Activated CD4-positive, CD25-positive, alpha-beta regulatory T cell treated with anti-CD3 and anti-CD28 coated beads, Interleukin-2, amount 50 U/mL, for 24 hours (primary cell): ENCODE measurements at regions not wholly inside any gene's neighbourhood (a gene's known extent, or its start where the extent isn't known, plus 50 kb on each side); places are given as distances from the start of the nearest gene placed in this dataset.
"Not testable (repeated sequence)": the region's sequence is repeated elsewhere in the genome, so short reads cannot be mapped to it uniquely, and the experiment has no call there.

Source experiments
- ATAC-seq, 2 donors: fragments of 150-1000 bp; cut with Tn5 transposase; one replicate each; pipeline ENCODE4 v1.10.0; 2021; ENCODE audit warnings: mild to moderate bottlenecking in 1 of 2, moderate library complexity in 1 of 2

DNA sequence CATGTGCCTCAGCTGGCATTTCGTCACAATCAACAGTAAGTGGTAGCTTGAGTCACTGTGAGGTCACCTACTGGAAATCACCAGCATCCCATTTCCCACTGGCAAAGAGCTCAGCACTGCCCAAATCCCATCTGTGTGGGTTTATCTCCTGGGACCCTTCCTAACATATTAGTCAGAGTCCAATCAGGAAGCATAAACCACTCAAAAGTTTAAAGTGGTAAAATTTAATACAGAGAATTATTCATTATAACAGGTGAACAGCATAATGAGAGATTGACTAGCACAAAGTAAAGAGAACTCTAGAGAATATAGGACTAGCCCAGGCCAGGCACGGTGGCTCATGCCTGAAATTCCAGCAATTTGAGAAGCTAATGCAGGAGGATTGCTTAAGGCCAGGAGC is 107.1 kb upstream of the TP53BP2 start:
- ATAC-seq: not testable (repeated sequence)

DNA sequence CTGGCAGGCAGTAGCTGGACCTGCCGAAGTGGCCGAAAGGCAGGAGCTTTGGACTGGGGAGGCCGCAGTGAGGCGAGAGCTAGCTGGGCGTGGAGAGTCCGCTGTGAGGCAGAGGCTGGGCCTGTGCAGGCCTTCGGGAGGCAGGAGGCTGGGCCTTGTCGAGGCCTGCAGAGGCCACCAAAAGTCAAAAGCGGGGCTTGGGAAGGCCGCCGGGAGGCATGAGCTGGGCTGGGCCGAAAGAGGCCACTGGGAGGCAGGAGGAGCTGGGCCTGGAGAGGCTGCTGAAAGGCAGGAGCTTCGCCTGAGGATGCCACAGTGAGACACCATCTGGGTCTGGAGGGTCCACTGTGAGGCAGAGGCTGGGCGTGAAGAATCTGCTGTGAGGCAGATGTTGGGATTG is 105.8 kb upstream of the TP53BP2 start:
- ATAC-seq: not testable (repeated sequence)

DNA sequence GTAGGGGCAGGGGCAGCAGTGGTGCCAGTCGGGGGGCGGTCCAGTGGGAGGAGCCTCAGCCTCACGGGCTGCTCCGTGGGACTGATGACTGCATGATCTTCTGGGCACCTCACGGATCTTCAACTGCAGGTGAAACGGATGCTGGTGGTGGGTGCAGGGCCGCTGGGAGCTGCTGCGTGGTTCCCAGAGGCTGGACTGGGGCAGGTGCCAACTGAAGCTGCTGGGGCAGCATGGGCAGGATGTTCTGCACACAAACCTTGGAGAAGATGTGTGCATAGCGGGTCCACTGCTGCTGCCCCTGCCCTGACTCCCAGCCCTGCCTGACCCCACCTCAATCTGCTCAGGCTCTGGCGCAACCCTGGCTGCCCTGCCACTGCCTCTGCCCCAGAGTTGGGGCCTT is 104.2 kb upstream of the TP53BP2 start:
- ATAC-seq: not testable (repeated sequence)

DNA sequence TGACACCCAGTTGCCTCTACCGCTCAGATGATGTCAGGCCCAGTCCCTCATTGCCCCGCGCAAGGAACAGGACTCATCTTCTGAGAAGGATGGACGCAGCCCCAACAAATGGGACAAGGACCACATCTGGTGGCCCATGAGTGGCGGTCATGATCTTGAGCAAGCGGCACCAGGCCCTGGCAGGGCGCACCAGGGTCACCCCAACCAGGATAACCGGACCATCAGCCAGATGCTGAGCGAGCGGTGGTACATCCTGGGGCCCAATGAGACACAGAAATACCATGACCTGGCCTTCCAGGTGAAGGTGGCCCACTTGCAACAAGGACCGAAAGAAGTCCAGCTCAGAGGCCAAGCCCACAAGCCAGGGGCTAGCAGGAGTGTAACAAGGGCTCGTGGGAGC is 102.3 kb upstream of the TP53BP2 start:
- not testable (repeated sequence) for ATAC-seq

DNA sequence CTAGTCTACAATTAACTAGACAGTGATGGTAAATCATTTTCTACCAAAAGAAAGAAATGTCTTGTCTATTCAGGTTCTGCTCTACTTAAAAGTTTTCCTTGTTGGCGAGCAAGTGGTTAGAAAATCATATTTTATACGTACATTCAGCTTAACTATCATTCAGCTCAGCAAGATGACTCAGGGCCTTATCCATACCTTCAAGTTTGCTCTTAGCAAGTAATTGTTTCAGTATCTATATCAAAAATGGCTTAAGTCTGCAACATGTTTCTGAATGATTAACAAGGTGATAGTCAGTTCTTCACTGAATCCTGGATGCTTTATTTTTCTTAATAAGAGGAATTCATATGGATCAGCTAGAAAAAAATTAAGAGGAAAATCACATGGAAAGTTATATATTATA is 90.8 kb upstream of the TP53BP2 start:
- not testable (repeated sequence) for ATAC-seq

DNA sequence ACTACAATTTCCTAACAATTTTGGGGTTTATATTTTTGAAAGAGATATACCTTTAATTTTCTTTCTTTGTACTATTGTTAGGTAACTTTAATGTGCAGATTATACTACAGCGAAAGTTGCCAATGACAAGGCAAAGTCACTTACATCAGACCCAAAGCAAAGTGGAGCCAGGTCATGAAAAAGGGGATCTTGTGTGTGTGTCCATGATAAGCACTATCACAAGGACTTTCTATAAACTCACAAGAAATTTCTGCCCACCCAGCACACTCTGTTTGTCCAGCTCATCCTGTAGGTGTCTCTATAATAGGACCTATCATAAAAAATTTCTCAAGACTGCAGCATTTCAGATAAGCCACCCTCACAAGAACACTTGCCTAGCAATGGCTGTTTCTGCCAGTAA is 85.7 kb upstream of the TP53BP2 start:
- ATAC-seq: not testable (repeated sequence)

DNA sequence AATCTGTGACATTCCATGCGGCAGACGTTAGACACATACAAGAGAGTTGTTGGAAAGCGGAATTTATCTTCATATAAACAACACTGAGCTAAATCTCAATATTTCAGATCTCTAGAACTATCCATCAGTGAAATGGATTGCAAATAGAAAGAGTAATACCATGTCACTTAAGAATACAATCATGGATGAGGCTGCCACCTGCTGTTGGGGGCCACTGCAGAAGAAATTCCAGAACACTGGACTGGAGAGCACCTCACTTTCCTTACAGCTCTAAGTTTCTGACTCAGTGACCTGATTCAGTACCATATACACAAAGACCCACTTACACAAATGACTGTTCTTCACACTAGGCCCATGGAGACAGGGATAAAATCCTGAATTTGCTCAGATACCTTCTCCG is 75.1 kb upstream of the TP53BP2 start:
- ATAC-seq: not testable (repeated sequence)

DNA sequence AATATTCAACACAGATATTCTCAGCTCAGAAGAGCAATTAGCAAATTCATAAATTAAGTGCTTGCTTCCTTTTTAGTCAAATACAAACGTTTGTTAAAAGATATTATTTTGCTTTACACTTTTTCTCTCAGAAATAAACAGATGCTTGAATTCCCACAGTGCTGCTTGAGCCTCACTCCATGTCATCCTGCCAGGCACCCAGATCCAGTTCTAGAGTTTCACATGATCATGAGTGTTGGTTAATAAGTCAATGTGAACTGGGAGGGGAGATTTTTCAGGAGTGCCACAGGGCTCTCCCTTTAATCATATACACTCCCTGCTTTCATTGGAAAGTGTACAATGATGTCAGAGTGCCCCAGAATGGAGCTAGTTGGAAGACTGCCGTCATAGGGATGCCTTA is 69.7 kb upstream of the TP53BP2 start:
- not testable (repeated sequence) for ATAC-seq

DNA sequence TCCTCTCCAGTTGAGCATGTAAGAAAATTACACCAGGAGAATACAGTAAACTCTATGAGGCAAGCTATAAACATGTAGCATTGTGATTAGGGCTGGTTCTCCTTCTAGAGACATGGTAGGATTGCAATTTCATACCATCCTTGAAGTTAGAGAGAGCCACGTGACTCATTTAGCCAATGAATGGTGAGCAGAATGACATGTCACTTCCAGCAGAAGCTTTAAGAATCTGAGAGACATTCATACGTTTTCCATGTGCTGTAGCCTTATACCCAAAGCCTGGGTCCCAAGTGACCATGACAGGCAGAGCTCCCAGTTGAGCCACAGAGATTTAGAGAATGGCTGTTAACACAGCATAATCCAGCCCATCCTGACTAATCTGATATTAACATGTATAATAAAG is 68.0 kb upstream of the TP53BP2 start:
- ATAC-seq: not testable (repeated sequence)

DNA sequence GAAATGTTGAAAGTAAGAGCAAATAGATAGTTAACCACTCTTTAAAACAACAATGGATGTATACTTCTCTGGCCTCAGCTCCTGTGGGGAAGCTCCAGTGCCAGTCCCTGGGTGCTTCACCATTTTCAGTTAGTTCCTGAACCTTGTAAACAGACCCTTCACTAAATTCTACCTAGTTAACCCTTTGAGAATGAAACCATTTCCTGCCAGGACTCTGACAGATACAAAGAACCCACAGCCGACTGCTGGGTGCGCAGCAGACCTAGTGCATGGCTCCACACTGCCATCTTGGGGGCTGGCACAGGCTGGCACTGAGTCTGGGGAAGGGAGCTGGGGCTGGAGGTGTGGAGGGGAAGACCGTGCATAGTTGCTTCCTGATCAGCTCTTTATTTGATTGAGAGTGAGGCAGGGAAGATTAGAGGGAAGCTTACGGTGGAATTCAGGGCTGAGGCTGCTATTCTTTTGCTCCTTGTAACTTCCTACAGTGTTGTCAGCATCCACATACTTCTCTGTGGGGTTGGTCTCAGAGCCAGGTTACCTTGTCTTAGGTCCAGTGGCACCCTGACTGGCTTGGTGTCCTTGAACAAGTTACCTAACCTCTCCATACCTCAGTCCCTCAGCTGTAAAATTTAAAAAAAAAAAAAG is 62.3 kb upstream of the TP53BP2 start:
- ATAC-seq: not testable (repeated sequence)

DNA sequence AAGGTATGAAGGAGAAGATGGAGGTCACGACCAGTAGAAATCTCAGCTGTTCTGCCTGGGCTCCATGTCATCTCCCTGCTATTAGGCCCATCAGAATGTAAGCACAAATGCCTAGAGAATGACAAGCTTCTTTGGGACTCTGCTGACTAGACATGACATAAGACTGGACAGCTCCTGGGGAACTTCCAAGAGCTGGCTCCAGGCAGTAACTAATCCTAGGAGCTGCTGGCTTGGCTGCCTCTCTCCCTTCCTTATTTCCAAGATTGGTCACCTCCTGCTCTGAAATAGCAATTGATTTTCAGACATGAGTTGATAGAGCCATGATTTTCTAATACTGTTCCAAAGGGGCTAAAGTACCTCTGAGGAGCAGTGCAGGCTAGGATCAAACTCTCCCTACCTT is 57.5 kb upstream of the TP53BP2 start:
- ATAC-seq: not testable (repeated sequence)

DNA sequence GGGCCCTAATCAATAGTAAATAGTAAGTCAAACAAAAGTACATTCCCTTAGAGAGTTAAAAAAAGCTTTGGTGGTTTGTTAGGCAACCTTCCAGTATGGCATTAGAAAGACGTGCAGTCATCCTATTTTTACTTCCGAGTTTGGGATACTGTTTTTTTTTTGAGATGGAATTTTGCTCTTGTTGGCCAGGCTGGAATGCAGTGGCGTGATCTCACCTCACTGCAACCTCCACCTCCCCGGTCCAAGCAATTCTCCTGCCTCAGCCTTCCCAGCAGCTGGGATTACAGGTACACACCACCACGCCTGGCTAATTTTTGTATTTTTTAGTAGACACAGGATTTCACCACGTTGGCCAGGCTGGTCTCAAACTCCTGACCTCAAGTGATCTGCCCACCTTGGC is 54.0 kb upstream of the TP53BP2 start:
- not testable (repeated sequence) for ATAC-seq

DNA sequence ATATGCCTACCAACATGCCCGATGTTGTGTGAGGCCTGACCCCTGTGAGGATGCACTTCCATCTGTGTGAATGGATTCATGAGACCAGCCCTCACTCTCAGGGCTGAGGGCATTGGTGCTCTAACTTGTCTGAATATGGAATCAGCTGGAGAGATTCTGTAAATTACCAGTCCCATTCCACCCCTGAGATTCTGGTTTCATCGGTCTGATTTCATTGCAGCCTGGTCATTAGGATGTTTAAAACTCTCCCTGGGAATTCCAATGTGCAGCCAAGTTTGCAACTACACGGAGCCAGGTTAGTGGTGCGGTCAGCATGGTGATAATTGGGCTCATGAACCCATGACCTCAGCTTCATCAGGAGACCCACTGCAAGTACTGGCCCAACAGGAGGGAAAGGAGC is 51.4 kb upstream of the TP53BP2 start:
- not testable (repeated sequence) for ATAC-seq

DNA sequence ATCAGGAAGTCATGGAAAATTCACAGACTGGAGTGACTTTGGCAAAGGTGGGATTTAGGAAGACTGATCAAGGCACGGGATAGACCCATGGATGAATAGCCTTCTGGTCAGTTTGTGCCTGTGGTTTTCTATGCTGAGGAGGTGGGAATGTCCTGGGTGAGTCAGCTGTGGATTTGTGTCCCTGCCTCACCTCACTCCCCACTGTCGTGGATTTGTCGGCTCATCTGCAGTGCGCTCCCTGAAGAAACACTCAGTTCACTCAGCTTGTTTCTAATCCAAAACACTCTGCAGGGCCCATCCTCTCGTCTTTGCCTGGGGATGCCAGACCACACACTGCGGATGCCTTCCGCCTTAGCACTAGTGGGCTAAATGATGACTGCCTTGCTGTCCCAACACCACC is 50.2 kb upstream of the TP53BP2 start:
- not testable (repeated sequence) for ATAC-seq
